ENCODE measurements at regions not wholly inside any gene's neighbourhood (a gene's known extent, or its start where the extent isn't known, plus 50 kb on each side); places are given as distances from the start of the nearest gene placed in this dataset.

GRCh38 chr4:136768213-136768924 lies 763.9 kb downstream of the PCDH18 start:
- Histone ChIP-seq H4K20me1 (ENCODE audit: low read depth, low read length) (no peaks in the 10 kb centered on the region), H3K9me3 (ENCODE audit: insufficient read depth, low read length) (no peaks in the 10 kb centered on the region), H3K4me3 (ENCODE audit: insufficient read depth, low read length, poor library complexity, severe bottlenecking) (no peak overlapping the region), H3K9ac (ENCODE audit: low read length) (no peak overlapping the region), H2AFZ (ENCODE audit: low read depth, low read length, severe bottlenecking) (no peak overlapping the region), H3K27ac (ENCODE audit: low read depth, low read length) (no peak overlapping the region), H3K79me2 (ENCODE audit: insufficient read depth, low read length) (no peaks in the 10 kb centered on the region), H3K27me3 (ENCODE audit: low read length) (no peaks in the 10 kb centered on the region), H3K4me2 (ENCODE audit: low read depth, low read length, poor library complexity, severe bottlenecking) (no peak overlapping the region), H3F3A (ENCODE audit: insufficient read depth) (no peaks in the 10 kb centered on the region), H3K36me3 (ENCODE audit: low read length) (no peaks in the 10 kb centered on the region), H3K9me2 (replicated peaks; ENCODE audit: insufficient read depth, low read length) (no peaks in the 10 kb centered on the region)
- TF ChIP-seq, protein P1, sequence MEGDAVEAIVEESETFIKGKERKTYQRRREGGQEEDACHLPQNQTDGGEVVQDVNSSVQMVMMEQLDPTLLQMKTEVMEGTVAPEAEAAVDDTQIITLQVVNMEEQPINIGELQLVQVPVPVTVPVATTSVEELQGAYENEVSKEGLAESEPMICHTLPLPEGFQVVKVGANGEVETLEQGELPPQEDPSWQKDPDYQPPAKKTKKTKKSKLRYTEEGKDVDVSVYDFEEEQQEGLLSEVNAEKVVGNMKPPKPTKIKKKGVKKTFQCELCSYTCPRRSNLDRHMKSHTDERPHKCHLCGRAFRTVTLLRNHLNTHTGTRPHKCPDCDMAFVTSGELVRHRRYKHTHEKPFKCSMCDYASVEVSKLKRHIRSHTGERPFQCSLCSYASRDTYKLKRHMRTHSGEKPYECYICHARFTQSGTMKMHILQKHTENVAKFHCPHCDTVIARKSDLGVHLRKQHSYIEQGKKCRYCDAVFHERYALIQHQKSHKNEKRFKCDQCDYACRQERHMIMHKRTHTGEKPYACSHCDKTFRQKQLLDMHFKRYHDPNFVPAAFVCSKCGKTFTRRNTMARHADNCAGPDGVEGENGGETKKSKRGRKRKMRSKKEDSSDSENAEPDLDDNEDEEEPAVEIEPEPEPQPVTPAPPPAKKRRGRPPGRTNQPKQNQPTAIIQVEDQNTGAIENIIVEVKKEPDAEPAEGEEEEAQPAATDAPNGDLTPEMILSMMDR (IDR thresholded peaks at IDR 0.05; ENCODE audit: insufficient read depth, low read length, poor library complexity, severe bottlenecking), result no peak
- no peak for TF ChIP-seq EZH2phosphoT487 (conservative IDR thresholded peaks at IDR 0.05; ENCODE audit: low read length)

GRCh38 chr4:136763919-136764318 lies 768.4 kb downstream of the PCDH18 start:
- no peaks in the 10 kb centered on the region for H3F3A ChIP-seq (ENCODE audit: insufficient read depth)
- TF ChIP-seq, protein P1 (IDR thresholded peaks at IDR 0.05; ENCODE audit: insufficient read depth, low read length, poor library complexity, severe bottlenecking), result no peak
- TF ChIP-seq EZH2phosphoT487 (conservative IDR thresholded peaks at IDR 0.05; ENCODE audit: low read length), result no peak
- no peaks in the 10 kb centered on the region for H3K27me3 ChIP-seq (ENCODE audit: low read length)
- H3K4me3 ChIP-seq (ENCODE audit: insufficient read depth, low read length, poor library complexity, severe bottlenecking), result no peak overlapping the region
- H3K9me3 ChIP-seq (ENCODE audit: insufficient read depth, low read length), result no peaks in the 10 kb centered on the region
- no peak overlapping the region for H3K4me2 ChIP-seq (ENCODE audit: low read depth, low read length, poor library complexity, severe bottlenecking)
- no peaks in the 10 kb centered on the region for H3K79me2 ChIP-seq (ENCODE audit: insufficient read depth, low read length)
- H3K27ac ChIP-seq (ENCODE audit: low read depth, low read length), result no peak overlapping the region
- H3K9me2 ChIP-seq (replicated peaks; ENCODE audit: insufficient read depth, low read length), result no peaks in the 10 kb centered on the region
- no peaks in the 10 kb centered on the region for H4K20me1 ChIP-seq (ENCODE audit: low read depth, low read length)
- H2AFZ ChIP-seq (ENCODE audit: low read depth, low read length, severe bottlenecking), result no peak overlapping the region
- no peaks in the 10 kb centered on the region for H3K36me3 ChIP-seq (ENCODE audit: low read length)
- no peak overlapping the region for H3K9ac ChIP-seq (ENCODE audit: low read length)

- Histone ChIP-seq H3K9ac (ENCODE audit: low read length) (no peak overlapping the region), H3K9me2 (replicated peaks; ENCODE audit: insufficient read depth, low read length) (no peaks in the 10 kb centered on the region), H3K27ac (ENCODE audit: low read depth, low read length) (no peak overlapping the region), H4K20me1 (ENCODE audit: low read depth, low read length) (no peaks in the 10 kb centered on the region), H3K4me2 (ENCODE audit: low read depth, low read length, poor library complexity, severe bottlenecking) (no peak overlapping the region), H3K79me2 (ENCODE audit: insufficient read depth, low read length) (no peaks in the 10 kb centered on the region), H3K27me3 (ENCODE audit: low read length) (no peaks in the 10 kb centered on the region), H3K4me3 (ENCODE audit: insufficient read depth, low read length, poor library complexity, severe bottlenecking) (no peak overlapping the region), H3K36me3 (ENCODE audit: low read length) (no peaks in the 10 kb centered on the region), H3K9me3 (ENCODE audit: insufficient read depth, low read length) (no peaks in the 10 kb centered on the region), H2AFZ (ENCODE audit: low read depth, low read length, severe bottlenecking) (no peak overlapping the region), H3F3A (ENCODE audit: insufficient read depth) (no peaks in the 10 kb centered on the region)
- TF ChIP-seq, protein P1 (IDR thresholded peaks at IDR 0.05; ENCODE audit: insufficient read depth, low read length, poor library complexity, severe bottlenecking), result no peak
- TF ChIP-seq EZH2phosphoT487 (conservative IDR thresholded peaks at IDR 0.05; ENCODE audit: low read length), result no peak
These were observed 776.8 kb downstream of the PCDH18 start for GRCh38 chr4:136755531-136755916.

Data from SU-DHL-6 (cell line).